ENCODE measurements at regions not wholly inside any gene's neighbourhood (a gene's known extent, or its start where the extent isn't known, plus 50 kb on each side); places are given as distances from the start of the nearest gene placed in this dataset.

DNA sequence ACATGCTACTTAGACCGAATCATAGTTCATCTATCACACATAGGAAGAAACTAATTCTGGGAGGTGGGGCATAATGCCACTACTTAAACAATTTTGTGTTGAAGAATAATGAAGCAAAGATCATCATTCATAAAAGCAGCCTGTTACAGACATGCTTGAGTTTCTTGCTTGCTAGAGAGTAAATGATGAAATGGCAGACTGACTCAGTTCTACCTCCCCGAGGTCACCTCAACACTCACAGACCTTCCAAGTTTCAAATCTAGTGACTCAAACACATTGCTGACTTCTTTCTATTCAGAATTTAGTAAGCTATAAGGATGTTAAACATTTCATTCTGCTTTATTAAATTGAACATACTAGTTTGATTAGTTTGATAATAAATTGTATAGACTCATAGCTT, 636.5 kb upstream of the FRG1 start:
- no peak for DNase-seq (ENCODE audit: extremely low read depth, low read depth, low spot score)

DNA sequence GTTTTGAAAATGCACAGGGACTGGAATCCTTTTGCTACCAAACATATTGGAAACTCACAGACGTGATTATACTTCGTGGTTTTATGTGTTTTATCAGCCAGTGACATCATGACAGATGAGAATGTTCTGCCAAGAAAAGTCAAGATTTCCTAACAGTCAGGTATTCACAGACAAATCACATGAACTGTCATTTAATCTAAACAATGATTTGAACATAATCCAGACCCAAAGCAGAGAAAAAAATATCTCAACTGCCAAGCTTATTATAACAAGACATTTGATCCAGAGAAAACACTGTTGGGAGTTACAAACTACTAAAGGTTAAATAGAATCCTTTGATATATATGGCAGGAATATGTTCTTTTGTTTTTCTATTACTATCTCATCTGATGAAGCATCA, 635.9 kb upstream of the FRG1 start:
- no peak for DNase-seq (ENCODE audit: extremely low read depth, low read depth, low spot score)

DNA sequence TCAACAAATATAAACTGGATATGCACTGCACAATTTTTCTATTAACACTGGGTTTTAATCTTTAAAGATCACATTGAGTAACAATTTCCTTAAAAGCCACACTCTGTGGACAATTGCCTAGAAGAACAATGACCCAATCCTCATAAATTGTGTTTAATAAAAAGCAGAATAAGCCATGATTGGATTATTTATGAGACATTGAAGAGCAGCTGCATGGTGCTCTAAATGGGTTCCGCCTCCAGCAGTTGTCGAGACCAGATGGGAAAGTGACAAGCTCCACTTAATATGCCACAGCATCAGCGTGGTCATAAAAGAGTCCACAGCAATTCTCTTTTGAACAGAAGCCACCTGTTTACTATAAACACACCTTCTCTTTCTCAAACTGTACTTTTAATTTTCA, 635.2 kb upstream of the FRG1 start:
- no peak for DNase-seq (ENCODE audit: extremely low read depth, low read depth, low spot score)

DNA sequence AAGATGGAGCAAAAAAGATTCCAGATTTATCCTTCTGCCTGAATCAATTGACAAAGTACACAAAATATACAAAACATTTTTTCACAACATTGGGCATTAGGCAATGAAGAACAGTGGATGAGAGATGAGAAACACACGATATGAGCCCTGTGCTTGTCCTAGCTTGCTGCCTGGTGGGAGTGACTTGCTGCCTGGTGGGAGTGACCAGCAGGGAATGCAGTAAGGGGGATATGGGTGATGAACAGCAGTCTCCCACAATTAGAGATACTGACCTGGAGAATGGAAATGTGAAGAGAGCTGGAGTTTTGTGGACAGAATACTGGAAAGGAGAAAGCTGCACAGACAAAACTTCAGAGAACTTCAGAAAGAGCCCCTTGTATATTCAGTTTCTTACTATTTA, 629.4 kb upstream of the FRG1 start:
- DNase-seq (ENCODE audit: extremely low read depth, low read depth, low spot score) = no peak

DNA sequence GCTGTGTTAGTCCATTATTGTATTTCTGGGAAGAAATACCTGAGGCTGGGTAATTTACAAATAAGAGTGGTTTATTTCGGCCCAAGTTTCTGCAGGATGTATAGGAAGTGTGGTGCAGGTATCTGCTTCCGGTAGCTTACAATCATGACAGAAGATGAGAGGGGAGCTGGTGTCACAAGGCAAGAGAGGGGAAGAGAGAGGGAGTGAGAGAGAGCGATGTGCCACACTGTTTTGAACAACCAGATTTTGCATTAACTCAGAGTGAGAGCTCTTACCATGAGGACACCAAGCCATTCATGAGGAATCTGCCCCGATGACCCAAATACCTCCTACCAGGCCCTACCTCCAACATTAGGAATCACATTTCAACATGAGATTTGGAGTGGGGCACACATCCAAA, 627.6 kb upstream of the FRG1 start:
- DNase-seq (ENCODE audit: extremely low read depth, low read depth, low spot score) = no peak

DNA sequence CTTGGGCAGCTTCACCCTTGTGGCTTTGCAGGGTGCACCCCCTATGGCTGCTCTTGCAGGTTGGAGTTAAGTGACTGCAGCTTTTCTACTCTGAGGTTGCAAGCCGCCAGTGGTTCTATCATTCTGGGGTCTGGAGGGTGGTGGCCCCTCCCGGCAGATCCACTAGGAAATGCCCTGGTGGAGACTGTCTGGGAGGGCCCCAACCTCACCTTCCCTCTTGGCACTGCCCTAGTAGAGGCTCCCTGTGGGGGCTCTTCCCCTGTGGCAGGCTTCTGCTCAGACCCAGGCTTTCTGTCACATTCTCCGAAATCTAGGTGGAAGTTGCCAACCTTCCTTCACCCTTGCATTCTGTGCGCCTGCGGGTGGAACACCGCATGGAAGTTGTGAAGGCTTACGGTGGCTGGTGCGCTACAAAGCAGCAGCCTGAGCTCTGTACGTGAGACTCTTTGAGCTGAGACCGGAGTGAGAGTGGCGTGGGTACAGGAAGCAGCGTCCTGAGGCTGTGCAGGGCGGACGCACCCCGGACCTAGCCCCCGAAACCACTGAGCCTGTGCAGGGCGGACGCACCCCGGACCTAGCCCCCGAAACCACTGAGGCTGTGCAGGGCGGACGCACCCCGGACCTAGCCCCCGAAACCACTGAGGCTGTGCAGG, 626.7 kb upstream of the FRG1 start:
- no peak for DNase-seq (ENCODE audit: extremely low read depth, low read depth, low spot score)

DNA sequence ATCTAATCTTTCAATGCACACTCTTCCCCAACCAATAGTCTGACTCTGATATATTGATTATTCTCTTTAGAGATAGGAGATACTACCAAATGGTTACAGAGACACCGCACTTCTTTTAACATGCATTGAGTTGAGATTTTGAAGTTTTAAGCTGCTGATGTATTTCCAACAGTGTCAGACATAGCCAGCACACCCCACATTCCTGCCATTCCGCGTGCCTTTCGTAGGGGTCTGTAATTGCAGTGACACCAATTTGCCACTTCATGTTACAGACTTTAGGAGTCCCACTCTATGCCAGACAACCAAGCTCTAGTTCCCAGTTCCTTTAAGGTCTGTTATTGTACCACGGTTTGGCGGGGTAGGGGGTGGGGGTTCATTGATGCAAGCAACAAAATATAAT, 618.2 kb upstream of the FRG1 start:
- no peak for DNase-seq (ENCODE audit: extremely low read depth, low read depth, low spot score)

DNA sequence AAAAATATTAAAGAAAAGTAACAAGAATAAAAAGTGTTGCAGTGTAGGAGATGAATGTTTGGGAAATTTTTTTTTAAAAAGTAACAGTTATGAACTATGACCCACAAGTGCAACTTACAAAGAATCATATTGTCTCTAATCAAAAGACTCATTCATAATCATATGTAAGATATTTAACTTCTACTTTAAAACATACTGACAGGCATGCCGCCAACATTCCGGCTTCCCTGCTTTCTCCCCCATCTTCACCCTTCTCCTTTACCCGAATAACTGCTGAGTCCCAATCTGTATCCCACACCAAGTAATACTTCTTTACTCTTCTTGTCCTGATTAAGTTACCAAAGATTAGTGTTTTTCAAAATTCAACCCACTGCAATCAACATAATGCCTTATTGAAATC, 598.8 kb upstream of the FRG1 start:
- DNase-seq (ENCODE audit: extremely low read depth, low read depth, low spot score) = no peak

DNA sequence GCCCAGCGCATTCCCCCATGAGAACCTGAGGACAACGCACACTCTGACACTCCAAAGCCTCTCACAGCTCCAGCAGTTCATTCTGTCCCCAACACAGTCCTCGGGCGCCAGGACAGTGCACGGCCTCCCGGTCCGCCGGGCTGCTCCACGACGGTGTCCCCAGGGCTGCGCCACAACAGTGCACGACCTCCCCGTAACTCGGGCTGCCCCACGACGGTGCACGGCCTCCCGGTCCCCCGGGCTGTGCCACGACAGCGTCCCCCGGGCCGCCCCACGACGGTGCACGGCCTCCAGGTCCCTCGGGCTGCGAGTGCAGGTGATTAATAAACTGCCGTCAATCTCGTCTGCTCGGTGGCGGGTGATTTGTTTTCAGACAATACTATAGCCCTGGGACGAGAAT, 585.1 kb upstream of the FRG1 start:
- no peak for DNase-seq (ENCODE audit: extremely low read depth, low read depth, low spot score)

DNA sequence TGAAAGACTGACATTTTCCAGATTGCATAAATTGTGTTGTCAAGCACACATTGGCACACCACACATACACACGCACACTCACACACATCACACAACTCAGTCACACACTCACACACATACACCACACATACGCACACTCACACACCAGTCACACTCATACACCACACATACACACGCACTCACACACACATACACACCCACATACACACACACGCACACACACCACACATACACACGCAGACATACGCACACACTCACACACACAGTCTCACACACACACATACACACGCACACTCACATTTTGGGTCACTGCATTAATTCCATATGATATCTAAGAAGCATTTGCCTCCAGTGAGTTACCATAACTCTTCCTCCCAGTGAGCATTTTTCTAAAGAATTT, 578.3 kb upstream of the FRG1 start:
- no peak for DNase-seq (ENCODE audit: extremely low read depth, low read depth, low spot score)

DNA sequence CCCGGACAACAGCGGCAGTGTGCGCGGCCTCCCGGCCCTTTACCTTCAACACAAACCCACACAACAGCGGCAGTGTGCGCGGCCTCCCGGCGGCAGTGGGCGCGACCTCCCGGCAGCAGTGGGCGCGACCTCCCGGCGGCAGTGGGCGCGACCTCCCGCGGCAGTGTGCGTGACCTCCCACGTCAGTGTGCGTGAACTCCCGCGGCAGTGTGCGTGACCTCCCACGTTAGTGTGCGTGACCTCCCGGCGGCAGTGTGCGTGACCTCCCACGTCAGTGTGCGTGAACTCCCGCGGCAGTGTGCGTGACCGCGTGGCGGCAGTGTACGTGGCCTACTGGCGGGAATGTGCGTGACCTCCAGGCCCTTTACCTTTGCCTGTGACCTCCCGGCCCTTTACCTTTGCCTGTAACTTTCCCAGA, 576.6 kb upstream of the FRG1 start:
- DNase-seq (ENCODE audit: extremely low read depth, low read depth, low spot score) = no peak

DNA sequence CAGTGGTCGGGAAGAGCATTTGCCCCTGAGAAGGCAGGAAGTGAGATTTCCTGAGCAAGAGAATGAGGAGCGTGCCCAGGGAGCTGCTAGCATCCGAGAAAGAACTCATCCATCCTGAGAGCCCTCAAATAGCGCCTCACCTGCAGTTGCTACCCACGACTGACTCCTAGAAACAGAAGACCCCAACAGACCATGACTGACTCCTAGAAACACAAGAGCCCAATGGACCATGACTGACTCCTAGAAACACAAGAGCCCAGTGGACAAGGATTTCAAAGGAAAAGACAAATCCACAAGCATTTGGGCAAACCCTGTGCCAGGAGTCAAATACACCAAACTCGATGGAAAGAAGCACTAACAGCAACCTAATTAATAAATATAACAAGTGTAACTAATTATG, 575.2 kb upstream of the FRG1 start:
- DNase-seq (ENCODE audit: extremely low read depth, low read depth, low spot score) = no peak

DNA sequence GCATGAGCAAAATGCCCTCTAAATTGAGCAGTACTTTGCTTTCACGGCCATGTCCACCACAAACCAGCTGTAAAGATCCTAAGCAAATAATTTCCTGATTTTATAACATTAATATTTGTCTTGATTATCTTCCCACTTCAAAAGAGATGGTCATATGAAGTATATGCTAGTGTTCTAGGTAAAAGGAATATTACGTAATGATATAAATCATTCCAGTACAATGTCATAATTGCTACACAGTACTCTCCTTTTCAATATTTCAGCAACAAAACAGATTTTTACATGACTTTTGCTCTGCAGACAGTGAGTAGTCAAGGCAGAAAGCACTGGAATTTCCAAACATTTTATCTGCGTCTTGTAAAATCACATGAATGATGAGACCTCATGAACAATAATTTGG, 572.8 kb upstream of the FRG1 start:
- no peak for DNase-seq (ENCODE audit: extremely low read depth, low read depth, low spot score)

DNA sequence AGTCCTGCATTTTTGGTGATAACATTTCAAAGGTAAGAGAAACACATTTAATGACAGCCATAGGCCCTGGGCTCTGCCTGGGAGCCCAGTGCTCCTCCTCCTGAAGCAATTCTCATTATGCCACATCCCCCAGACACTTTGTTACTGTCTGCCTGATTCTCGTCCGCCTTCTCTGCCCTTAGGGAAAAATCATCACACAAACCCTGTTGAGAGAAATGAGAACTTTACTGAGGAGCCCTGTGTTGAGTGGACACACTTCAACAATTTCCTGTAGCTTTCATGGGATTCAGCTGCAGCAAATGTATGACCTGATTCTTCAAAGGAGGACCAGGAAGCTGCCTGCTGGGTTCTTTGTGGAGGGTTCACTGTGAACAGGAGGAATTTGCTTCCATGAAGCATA, 566.5 kb upstream of the FRG1 start:
- no peak for DNase-seq (ENCODE audit: extremely low read depth, low read depth, low spot score)

DNA sequence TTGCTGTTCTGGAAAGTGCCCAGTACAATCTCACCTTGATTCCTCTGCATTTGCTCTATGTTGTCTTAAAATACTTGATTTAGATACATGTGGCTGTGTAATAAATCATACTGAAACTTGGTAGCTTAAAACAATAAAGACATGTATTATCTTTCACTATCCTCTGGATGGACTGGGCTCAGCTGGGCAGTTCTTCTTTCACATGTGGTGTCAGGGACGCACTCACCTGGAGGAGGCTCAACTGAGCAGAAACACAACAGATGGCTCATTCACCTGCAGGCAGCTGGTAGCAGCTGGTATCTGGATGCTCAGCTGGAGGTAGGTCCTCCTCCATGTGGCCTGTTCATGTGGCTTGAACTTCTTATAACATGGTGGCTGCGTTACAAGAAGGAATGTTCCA, 563.8 kb upstream of the FRG1 start:
- DNase-seq (ENCODE audit: extremely low read depth, low read depth, low spot score) = no peak

DNA sequence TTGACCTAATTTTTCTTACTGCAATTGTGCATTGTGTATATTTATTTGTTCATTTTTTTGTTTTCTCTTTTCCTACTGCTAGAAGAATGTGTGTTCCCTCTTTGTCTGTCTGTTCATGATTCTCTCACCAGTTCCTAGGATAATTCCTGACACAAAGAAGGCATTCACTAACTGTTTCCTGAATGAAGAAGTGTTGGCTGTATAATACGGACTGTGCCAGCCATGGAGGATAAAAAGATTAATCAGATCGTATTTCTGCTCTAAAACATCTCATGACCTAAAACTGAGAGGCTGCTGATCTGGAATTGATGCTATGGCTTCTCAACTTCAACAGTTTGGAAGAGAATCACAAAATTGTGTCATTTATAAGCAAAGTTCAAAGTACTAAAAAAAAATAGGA, 563.1 kb upstream of the FRG1 start:
- DNase-seq (ENCODE audit: extremely low read depth, low read depth, low spot score) = no peak

DNA sequence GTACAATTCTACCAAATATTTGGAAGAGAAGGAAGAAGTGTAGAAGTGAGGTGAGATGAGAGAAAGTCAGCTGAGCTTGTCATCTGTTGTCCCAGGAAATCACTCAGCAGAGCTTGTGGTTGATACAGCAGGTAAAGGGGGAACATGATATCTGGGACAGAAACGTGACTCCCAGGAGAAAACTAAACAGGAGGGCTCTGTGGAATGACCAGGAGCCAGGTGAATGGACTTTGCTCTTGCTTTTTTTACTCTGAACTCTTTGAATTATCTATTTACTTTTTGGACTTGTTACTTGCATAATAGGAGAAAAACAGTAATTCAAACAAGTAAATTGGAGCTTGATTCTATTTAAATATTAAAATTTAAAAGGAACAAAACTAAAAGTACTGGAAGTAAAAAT, 555.6 kb upstream of the FRG1 start:
- DNase-seq (ENCODE audit: extremely low read depth, low read depth, low spot score) = no peak

DNA sequence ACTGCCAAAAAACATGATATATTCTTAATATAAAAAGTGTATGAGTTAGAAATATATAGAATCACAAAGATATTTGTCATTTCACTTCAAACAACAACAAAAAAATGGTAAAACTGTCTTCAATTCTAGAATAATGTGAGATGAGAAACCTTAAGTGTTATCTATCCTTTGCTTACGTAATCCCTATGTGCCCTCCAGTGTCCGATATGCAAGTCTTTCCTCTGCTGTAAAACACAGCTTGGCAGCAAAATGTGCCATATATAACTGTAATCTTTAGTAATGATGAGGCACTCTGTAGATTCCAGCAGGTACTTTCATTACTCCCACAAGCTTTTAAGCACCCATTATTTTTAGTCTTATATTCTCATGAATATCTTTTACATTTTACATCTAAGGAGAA, 555.1 kb upstream of the FRG1 start:
- DNase-seq (ENCODE audit: extremely low read depth, low read depth, low spot score) = no peak

DNA sequence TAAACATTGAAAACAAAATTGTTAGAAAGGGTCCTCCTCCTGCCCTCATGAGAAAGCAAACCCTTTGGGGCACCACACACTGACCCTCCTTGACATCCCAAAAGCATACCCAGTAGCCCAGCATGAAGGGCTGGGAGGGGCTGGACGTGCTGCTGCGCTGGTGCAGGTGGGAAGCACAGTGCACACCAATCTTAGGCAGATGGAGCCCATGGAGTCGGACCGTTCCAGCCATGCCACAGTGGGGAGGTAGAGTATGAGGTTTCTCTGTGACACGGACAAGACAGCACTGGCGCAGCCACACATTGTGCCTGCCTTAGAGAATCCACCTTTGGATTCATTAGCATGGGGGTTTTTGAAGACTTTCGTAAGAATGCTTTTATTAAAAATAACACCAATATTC, 544.2 kb upstream of the FRG1 start:
- no peak for DNase-seq (ENCODE audit: extremely low read depth, low read depth, low spot score)

DNA sequence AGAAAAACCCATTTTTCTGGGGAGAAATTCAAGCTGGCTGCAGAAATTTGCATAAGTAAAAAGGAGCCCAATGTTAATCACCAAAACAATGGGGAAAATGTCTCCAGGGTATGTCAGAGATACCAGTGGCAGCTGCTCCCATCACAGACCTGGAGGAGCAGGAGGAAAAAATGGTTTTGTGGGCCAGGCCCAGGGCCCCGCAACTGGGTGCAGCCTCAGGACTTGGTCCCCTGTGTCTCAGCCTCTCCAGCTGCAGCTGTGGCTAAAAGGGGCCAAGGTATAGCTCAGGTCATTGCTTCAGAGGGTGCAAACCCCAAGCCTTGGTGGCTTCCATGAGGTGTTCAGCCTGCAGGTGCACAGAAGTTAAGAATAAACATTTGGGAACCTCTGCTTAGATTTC, 536.4 kb upstream of the FRG1 start:
- DNase-seq (ENCODE audit: extremely low read depth, low read depth, low spot score) = no peak

DNA sequence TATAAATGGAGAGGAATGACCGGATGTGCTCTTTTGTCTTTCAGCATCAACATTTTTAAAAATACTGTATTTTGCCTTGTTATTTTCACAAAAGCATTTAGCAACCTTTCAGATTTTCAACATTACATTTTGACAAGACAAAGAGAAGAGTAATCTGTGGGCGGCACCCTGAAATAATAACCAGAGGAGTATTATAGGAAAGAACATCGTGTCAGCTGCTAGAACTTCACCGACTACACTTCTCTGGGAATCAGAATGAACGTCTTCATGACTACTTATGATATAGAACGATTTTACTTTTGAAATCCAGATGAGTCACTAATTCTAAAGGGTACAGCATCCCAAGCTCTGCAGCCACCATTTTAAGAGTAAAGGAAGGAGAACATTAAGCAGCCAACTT, 531.5 kb upstream of the FRG1 start:
- DNase-seq (ENCODE audit: extremely low read depth, low read depth, low spot score) = no peak

DNA sequence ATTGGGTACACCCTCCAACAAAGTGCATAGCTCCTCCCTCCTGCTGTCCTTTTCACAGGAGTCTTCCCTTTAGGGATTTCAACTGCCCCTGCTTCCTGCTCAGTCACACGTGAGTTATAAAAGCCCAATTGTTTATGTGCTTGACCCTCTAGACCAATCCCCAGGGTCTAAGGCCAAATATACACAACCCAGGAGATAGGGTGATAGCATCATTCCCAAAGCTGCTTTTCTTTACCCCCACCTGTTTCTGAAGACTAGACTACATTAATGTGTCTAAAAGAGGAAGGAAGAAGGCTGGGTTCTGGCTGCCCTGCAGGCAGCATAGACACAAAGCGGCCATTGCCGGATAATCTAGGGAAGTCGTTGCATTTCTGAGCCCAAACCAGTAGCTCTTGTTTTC, 526.7 kb upstream of the FRG1 start:
- no peak for DNase-seq (ENCODE audit: extremely low read depth, low read depth, low spot score)

DNA sequence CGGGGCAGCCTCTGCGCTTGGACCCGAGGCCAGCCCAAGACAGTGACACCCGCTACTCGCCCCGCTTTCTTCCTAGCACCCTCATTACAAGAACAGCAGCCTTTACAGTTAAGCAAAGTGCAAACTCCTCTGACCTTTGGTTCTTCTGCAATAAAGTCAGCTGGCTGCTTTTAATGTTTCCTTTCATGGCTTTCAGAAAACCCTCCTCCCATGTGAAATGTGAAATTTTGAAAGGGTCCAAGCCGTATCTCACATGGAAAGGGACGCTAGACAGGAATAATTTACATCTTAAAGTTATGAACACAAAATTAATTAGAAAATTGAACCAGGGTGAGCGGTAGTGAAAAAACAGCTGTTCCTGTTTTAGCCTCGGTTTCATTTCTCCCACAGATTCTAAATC, 520.1 kb upstream of the FRG1 start:
- no peak for DNase-seq (ENCODE audit: extremely low read depth, low read depth, low spot score)

DNA sequence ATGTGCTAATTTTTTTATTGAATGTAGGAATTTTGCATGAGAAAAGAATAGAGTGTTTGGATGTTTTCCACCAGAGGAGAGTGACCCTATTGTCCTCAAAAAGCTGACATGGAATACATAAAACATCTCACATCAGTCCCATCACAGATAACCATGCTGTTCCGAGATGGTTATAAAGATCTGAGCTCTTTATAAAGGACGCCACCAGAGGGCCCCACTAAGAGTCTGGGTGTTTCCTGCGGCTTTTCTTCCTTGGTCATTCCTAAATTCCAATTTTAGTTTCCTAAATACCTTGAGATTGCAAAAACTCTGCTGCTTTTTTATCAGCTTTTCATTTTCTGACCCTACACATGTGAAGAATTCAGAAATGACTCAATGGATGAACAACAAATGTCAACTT, 504.5 kb upstream of the FRG1 start:
- no peak for DNase-seq (ENCODE audit: extremely low read depth, low read depth, low spot score)
